Upper lobe of right lung (tissue), 1 donor: ENCODE measurements at regions not wholly inside any gene's neighbourhood (a gene's known extent, or its start where the extent isn't known, plus 50 kb on each side); places are given as distances from the start of the nearest gene placed in this dataset.

Experiments
- ATAC-seq: fragments of 200-7000 bp; cut with Tn5 transposase; one replicate; pipeline ENCODE4 v1.9.1; 2020; ENCODE audit warnings: mild to moderate bottlenecking, moderate library complexity
- DNase-seq: peaks from one replicate; pipeline ENCODE4 v3.0.0-alpha.2; 2020
- H3K27ac ChIP-seq: fragments of 200-600 bp; one replicate; pipeline ENCODE4 v1.8.0; 2022
- H3K27me3 ChIP-seq: fragments of 200-600 bp; one replicate; pipeline ENCODE4 v1.8.0; 2022; ENCODE audit warnings: mild to moderate bottlenecking
- H3K36me3 ChIP-seq: fragments of 200-600 bp; one replicate; pipeline ENCODE4 v1.8.0; 2022
- H3K4me1 ChIP-seq: fragments of 200-600 bp; one replicate; pipeline ENCODE4 v1.8.0; 2022
- H3K4me3 ChIP-seq: fragments of 200-600 bp; one replicate; pipeline ENCODE4 v1.8.0; 2022; ENCODE audit warnings: mild to moderate bottlenecking
- H3K9me3 ChIP-seq: fragments of 200-600 bp; one replicate; pipeline ENCODE4 v1.8.0; 2022
- intact Hi-C: fragments of 100-400 bp; cut with DNase I; formaldehyde crosslinking; loops from one replicate; pipeline ENCODE4 v1.11.0; 2022
- TF ChIP-seq, protein P1 (sequence below): fragments of 200-600 bp; IDR thresholded peaks from one replicate; pipeline ENCODE4 v1.8.0; 2022; ENCODE audit warnings: antibody characterized with exemption
- donor health status: DM: no; HTN: yes; CAD: no; lungs with severe emphysema.

DNA sequence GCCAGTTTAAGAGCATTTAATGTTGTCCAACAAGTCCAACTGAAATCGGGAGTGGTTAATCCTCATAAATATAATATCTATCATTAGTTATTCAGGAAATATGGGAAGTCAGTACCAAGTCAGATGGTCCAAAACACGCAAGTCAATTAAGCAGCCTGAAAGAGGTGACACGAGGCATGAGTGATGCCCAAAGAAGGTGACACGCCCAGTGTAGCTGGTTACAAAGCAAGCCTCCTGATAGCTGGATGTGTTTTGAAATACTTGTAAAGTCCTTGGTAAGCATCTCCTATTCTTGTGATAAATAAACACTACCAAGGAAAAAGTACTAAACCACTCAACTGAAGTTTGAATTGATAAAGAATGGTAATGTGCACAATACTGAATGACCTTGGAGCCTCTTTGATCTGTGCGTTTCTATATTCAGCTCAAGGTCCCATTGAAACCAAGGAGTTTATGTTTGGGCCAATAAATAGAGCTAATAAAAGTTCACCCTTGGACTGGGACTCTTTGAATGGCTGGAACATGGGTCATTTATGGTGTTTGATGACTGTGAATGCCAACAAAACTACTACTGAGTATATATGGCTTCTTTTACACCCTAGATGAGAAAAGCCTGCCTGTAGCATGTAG, 93.2 kb upstream of the KLF3 start:
- no peak overlapping the region for H3K4me3 ChIP-seq
- no peak overlapping the region for H3K27ac ChIP-seq
- ATAC-seq (no peak), DNase-seq (no peak)
- H3K4me1 ChIP-seq: no peaks in the 10 kb centered on the region
- H3K9me3 ChIP-seq: no peaks in the 10 kb centered on the region
- no peaks in the 10 kb centered on the region for H3K36me3 ChIP-seq
- TF ChIP-seq, protein P1, sequence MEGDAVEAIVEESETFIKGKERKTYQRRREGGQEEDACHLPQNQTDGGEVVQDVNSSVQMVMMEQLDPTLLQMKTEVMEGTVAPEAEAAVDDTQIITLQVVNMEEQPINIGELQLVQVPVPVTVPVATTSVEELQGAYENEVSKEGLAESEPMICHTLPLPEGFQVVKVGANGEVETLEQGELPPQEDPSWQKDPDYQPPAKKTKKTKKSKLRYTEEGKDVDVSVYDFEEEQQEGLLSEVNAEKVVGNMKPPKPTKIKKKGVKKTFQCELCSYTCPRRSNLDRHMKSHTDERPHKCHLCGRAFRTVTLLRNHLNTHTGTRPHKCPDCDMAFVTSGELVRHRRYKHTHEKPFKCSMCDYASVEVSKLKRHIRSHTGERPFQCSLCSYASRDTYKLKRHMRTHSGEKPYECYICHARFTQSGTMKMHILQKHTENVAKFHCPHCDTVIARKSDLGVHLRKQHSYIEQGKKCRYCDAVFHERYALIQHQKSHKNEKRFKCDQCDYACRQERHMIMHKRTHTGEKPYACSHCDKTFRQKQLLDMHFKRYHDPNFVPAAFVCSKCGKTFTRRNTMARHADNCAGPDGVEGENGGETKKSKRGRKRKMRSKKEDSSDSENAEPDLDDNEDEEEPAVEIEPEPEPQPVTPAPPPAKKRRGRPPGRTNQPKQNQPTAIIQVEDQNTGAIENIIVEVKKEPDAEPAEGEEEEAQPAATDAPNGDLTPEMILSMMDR: no peak
- H3K27me3 ChIP-seq: no peaks in the 10 kb centered on the region
- intact Hi-C loops: no loop called here

DNA sequence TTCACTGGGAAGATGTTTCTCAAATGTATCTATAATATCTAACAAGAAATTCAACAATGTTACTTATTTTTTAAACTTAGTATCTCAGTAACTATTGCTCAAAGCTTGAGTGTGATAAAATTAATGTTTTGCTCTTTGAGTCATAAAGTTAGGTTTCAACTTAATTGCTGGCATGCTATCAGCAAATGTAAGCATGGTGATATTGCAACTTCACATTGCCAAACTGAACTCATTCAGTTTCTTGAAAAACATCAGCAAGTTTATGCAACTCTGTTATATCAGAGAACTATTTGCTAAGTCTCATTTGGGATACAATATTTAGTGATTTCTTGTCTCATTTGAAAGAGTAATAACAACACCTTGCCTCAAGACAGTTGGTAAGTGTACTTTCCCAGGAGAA, 91.2 kb upstream of the KLF3 start:
- intact Hi-C loops: no loop called here
- TF ChIP-seq, protein P1: no peak
- no peak for DNase-seq
- no peaks in the 10 kb centered on the region for H3K4me1 ChIP-seq
- no peaks in the 10 kb centered on the region for H3K9me3 ChIP-seq
- no peaks in the 10 kb centered on the region for H3K36me3 ChIP-seq
- no peaks in the 10 kb centered on the region for H3K27me3 ChIP-seq
- ATAC-seq: no peak
- no peak overlapping the region for H3K27ac ChIP-seq
- no peak overlapping the region for H3K4me3 ChIP-seq

DNA sequence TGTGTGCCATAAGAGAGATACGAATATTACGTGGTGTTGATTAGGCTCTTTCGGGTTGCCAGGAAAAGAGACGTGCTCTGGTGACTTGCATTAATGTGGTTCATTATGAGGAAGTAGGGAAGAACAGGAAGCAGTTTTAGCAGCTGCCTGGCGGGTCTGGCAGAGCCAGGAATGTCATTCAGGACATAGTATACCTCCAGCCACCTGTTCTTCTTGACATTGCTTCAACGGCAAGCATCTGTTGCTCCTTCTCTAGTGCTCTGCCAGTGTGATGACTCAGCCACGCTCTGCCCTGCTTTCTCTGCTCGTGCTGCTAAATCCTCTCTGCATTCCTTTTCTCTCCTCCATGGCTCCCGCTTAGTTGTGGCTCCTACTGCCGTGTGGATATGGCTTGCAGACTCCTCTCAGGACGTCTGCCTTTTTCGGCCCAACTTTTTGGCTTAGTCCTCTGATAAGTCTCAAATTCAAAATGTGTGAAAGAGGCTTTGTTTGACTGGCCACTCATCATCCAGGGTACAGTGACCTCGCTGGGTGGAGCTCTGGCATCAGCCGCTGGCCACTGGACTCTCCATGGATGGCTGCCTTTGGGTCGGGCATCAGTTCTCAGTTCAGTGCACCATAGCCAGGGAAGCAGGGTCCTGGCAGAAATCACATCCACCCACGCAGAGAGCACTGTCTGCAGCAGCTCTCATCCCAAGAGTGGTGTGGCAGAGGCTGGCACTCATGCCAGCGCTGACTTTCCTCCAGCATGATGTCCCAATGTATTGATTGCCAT, 89.3 kb upstream of the KLF3 start:
- H3K27ac ChIP-seq: no peak overlapping the region
- H3K27me3 ChIP-seq: no peaks in the 10 kb centered on the region
- no peaks in the 10 kb centered on the region for H3K36me3 ChIP-seq
- no peak overlapping the region for H3K4me3 ChIP-seq
- H3K9me3 ChIP-seq: no peaks in the 10 kb centered on the region
- intact Hi-C loops: no loop called here
- TF ChIP-seq, protein P1: no peak
- DNase-seq (no peak), ATAC-seq (peak; percentile 73)
- no peaks in the 10 kb centered on the region for H3K4me1 ChIP-seq

DNA sequence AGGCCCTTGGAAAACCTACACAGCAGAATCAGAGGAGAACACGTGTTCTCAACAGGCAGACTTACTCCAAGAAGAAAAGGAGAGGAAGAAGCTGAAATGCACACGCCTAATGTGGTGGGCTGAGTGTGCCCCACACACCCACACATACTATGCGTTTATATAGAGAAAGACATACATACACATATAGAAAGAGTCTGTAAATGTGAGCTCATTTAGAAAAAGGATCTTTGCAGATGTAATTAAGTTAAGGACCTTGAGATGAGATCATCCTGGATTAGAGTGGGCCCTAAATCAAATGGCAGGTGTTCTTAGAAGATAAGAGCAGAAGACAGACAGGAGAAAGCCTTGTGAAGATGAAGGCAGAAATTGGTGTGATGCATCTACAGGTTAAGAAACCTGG, 87.2 kb upstream of the KLF3 start:
- ATAC-seq (no peak), DNase-seq (no peak)
- Histone ChIP-seq H3K36me3 (no peaks in the 10 kb centered on the region), H3K9me3 (no peaks in the 10 kb centered on the region), H3K4me3 (no peak overlapping the region), H3K27ac (no peak overlapping the region), H3K27me3 (no peaks in the 10 kb centered on the region), H3K4me1 (no peaks in the 10 kb centered on the region)
- intact Hi-C loops: no loop called here
- TF ChIP-seq, protein P1: no peak

DNA sequence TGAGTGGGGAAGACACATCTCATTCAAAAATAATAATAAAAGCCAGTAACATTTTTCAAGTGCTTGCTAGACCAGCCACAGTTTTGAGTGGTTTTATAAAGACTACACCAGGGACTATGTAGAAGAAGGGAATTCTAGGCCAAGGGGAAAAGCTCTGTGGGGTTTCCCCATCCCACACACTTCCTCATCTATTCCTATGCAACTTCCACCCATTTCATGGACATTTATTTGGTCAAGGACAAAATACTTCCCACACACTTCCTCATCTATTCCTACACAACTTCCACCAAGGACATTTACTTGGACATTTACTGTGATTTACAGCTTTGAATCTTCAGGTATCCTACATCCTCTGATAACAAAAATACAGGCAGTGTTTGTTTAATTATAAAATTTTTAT, 86.5 kb upstream of the KLF3 start:
- H3K27ac ChIP-seq: no peak overlapping the region
- DNase-seq (no peak), ATAC-seq (no peak)
- TF ChIP-seq, protein P1: no peak
- no peaks in the 10 kb centered on the region for H3K36me3 ChIP-seq
- no peaks in the 10 kb centered on the region for H3K4me1 ChIP-seq
- no peaks in the 10 kb centered on the region for H3K27me3 ChIP-seq
- H3K9me3 ChIP-seq: no peaks in the 10 kb centered on the region
- no peak overlapping the region for H3K4me3 ChIP-seq
- intact Hi-C loops: no loop called here
